PC-3 (cell line): ENCODE measurements at regions not wholly inside any gene's neighbourhood (a gene's known extent, or its start where the extent isn't known, plus 50 kb on each side); places are given as distances from the start of the nearest gene placed in this dataset.

Experiments
- ATAC-seq: fragments of 200-7000 bp; cut with Tn5 transposase; 2 replicates; pipeline ENCODE4 v1.9.1; 2020; ENCODE audit warnings: mild to moderate bottlenecking, moderate library complexity
- BruUV-seq: library from RNA; stranded (reverse); fragments of 400-500 nt; replicated peaks from 2 replicates; lab custom pipeline; 2021; lab: Mats Ljungman, UMichigan
- CTCF ChIA-PET: fragments of 300-600 bp; sonication (Branson Sonifier 250); formaldehyde crosslinking; loops from one replicate; lab custom pipeline; 2022; ENCODE audit warnings: antibody characterized with exemption; lab: Charles Lee
- POLR2A ChIA-PET: fragments of 300-600 bp; sonication (Branson Sonifier 250); formaldehyde crosslinking; loops from one replicate; lab custom pipeline; 2022; ENCODE audit warnings: antibody characterized with exemption; ENCODE audit not compliant: unreplicated experiment; lab: Charles Lee
- DNase-seq: peaks from one replicate; pipeline ENCODE4 v3.0.0-alpha.2; 2015
- H2AFZ ChIP-seq: fragments of 300-600 bp; sonication (generic); 2 replicates; pipeline ENCODE4 v1.6.0; 2016; ENCODE audit warnings: antibody characterized with exemption, low read length
- H3F3A ChIP-seq: fragments of 300-600 bp; sonication (generic); one replicate; pipeline ENCODE4 v1.6.0; 2017; ENCODE audit warnings: antibody characterized with exemption, low read length, control low read depth, mild to moderate bottlenecking; ENCODE audit not compliant: unreplicated experiment
- H3K27ac ChIP-seq: fragments of 300-600 bp; sonication (generic); 2 replicates; pipeline ENCODE4 v1.5.1; 2016; ENCODE audit warnings: mild to moderate bottlenecking, low read length
- H3K27me3 ChIP-seq: fragments of 300-600 bp; sonication (generic); 2 replicates; pipeline ENCODE4 v1.6.1; 2016; ENCODE audit warnings: low read length, mixed read lengths
- H3K36me3 ChIP-seq: fragments of 300-600 bp; sonication (generic); 2 replicates; pipeline ENCODE4 v1.6.1; 2016; ENCODE audit warnings: low read depth, mixed run types, low read length, mixed read lengths
- H3K4me1 ChIP-seq: fragments of 300-600 bp; sonication (generic); 2 replicates; pipeline ENCODE4 v1.5.1; 2016; ENCODE audit warnings: low read length; ENCODE audit not compliant: insufficient read depth
- H3K4me2 ChIP-seq: fragments of 300-600 bp; sonication (generic); 2 replicates; pipeline ENCODE4 v1.6.0; 2016; ENCODE audit warnings: low read length
- H3K4me3 ChIP-seq: fragments of 300-600 bp; sonication (generic); 2 replicates; pipeline ENCODE4 v1.5.1; 2016; ENCODE audit warnings: mild to moderate bottlenecking, low read length, mixed read lengths
- H3K79me2 ChIP-seq: fragments of 300-600 bp; sonication (generic); 2 replicates; pipeline ENCODE4 v1.6.1; 2017; ENCODE audit warnings: low read length, mixed read lengths
- H3K9ac ChIP-seq: fragments of 300-600 bp; sonication (generic); 2 replicates; pipeline ENCODE4 v1.6.0; 2016; ENCODE audit warnings: mild to moderate bottlenecking, low read length
- H3K9me2 ChIP-seq: fragments of 300-600 bp; sonication (generic); replicated peaks from 2 replicates; pipeline ENCODE4 v1.6.1; 2016; ENCODE audit warnings: mixed run types, low read length, mixed read lengths
- H3K9me3 ChIP-seq: fragments of 300-600 bp; sonication (generic); 2 replicates; pipeline ENCODE4 v1.6.1; 2016; ENCODE audit warnings: low read length, mixed read lengths
- H4K20me1 ChIP-seq: fragments of 300-600 bp; sonication (generic); 2 replicates; pipeline ENCODE4 v1.6.1; 2016; ENCODE audit warnings: low read length, mixed read lengths
- EZH2 ChIP-seq: fragments of 300-600 bp; sonication (generic); IDR thresholded peaks from one replicate; pipeline ENCODE4 v1.6.1; 2017; ENCODE audit warnings: antibody characterized with exemption, mild to moderate bottlenecking, low read length; ENCODE audit not compliant: unreplicated experiment
- EZH2phosphoT487 ChIP-seq: fragments of 300-600 bp; sonication (generic); IDR thresholded peaks from 2 replicates; pipeline ENCODE4 v1.6.1; 2018; ENCODE audit warnings: mild to moderate bottlenecking, antibody characterized with exemption, low read length, borderline replicate concordance
- intact Hi-C: fragments of 100-400 bp; cut with micrococcal nuclease; formaldehyde crosslinking; loops from 2 replicates; pipeline ENCODE4 v1.9.0; 2023
- TF ChIP-seq, protein P1 (sequence below): fragments of 300-600 bp; sonication (generic); conservative IDR thresholded peaks from 2 replicates; pipeline ENCODE4 v1.5.1; 2017; ENCODE audit warnings: antibody characterized with exemption, low read depth, mild to moderate bottlenecking, low read length

DNA sequence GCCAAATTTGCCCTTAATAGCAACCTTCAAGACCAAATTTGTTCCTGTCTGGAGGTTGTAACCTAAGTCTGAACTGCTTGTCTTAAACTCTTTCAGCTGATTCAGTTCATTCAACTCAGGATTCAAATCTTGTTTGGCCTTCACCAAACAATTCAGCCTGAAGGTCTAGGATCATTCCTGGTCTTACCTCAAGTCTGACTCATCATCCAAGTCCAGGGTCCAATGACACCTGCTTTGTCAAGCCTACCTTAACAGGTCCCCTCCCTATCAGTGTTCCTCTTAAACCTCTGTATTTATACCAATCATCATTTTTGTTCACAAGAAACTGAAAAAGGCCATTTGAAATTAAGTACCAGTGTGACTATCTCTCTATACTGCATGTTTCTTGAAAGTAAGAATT lies 237.8 kb downstream of the PPP1R2C start:
- no peak overlapping the region for H2AFZ ChIP-seq
- intact Hi-C loops = no loop called here
- H3K27me3 ChIP-seq = no peaks in the 10 kb centered on the region
- H3K9ac ChIP-seq = no peak overlapping the region
- no peaks in the 10 kb centered on the region for H3K9me3 ChIP-seq
- no TSS peak for BruUV-seq
- ChIA-PET CTCF (no interaction called here), POLR2A (no interaction called here)
- DNase-seq (no peak), ATAC-seq (no peak)
- no peak overlapping the region for H3K4me2 ChIP-seq
- no peaks in the 10 kb centered on the region for H3K4me1 ChIP-seq
- no peaks in the 10 kb centered on the region for H3F3A ChIP-seq
- H3K36me3 ChIP-seq = no peaks in the 10 kb centered on the region
- no peaks in the 10 kb centered on the region for H3K9me2 ChIP-seq
- H4K20me1 ChIP-seq = no peaks in the 10 kb centered on the region
- no peak overlapping the region for H3K4me3 ChIP-seq
- H3K27ac ChIP-seq = no peak overlapping the region
- TF ChIP-seq, protein P1, sequence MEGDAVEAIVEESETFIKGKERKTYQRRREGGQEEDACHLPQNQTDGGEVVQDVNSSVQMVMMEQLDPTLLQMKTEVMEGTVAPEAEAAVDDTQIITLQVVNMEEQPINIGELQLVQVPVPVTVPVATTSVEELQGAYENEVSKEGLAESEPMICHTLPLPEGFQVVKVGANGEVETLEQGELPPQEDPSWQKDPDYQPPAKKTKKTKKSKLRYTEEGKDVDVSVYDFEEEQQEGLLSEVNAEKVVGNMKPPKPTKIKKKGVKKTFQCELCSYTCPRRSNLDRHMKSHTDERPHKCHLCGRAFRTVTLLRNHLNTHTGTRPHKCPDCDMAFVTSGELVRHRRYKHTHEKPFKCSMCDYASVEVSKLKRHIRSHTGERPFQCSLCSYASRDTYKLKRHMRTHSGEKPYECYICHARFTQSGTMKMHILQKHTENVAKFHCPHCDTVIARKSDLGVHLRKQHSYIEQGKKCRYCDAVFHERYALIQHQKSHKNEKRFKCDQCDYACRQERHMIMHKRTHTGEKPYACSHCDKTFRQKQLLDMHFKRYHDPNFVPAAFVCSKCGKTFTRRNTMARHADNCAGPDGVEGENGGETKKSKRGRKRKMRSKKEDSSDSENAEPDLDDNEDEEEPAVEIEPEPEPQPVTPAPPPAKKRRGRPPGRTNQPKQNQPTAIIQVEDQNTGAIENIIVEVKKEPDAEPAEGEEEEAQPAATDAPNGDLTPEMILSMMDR = no peak
- TF ChIP-seq EZH2phosphoT487 (no peak), EZH2 (no peak)
- H3K79me2 ChIP-seq = no peaks in the 10 kb centered on the region

DNA sequence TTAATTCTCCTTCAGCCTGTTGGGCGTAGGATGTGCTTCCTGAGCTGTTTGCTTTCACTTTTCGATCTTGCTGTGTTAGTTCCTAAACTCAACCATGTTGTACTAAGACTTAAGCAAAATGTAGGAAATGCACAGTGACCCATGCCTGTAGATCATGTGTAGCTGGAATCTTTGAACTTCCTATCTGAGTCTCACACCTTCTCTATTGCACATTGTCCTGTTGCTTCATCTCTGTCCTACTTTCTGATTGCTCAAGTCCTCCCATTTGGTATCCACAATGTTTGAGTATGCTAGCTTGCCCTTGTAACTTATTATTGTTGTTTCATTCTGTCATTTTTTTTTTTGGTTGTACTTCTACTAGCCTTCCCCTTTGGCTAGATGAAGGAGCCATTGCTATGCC lies 239.6 kb downstream of the PPP1R2C start:
- Histone ChIP-seq H3K9me3 (no peaks in the 10 kb centered on the region), H3K4me3 (no peak overlapping the region), H3K36me3 (no peaks in the 10 kb centered on the region), H3K4me2 (no peak overlapping the region), H3F3A (no peaks in the 10 kb centered on the region), H3K4me1 (no peaks in the 10 kb centered on the region), H3K27ac (no peak overlapping the region), H3K9ac (no peak overlapping the region), H4K20me1 (no peaks in the 10 kb centered on the region), H3K27me3 (no peaks in the 10 kb centered on the region), H3K9me2 (no peaks in the 10 kb centered on the region), H3K79me2 (no peaks in the 10 kb centered on the region), H2AFZ (no peak overlapping the region)
- CTCF ChIA-PET = no interaction called here
- intact Hi-C loops = no loop called here
- TF ChIP-seq, protein P1 = no peak
- TF ChIP-seq EZH2phosphoT487 = no peak
- no peak for TF ChIP-seq EZH2
- POLR2A ChIA-PET = no interaction called here
- ATAC-seq (no peak), DNase-seq (no peak)
- no TSS peak for BruUV-seq

DNA sequence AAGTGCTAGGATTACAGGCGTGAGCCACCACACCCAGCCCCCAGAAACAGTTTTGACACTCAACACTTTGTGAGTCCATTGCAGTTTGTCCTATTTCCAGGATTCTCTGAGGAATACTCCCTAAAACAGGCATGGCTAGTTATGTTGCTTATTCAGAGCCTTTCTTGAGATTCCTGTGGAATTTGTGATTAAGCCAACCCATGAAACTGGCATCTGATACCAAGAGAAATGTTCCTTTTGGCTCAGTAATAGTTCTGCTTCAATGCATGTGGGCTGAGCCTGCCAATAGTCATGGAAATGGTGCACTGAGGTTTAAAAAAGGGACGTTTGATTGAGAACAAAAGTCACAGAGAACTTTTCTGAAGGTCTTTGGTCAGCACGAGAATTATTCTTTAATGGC lies 241.7 kb downstream of the PPP1R2C start:
- POLR2A ChIA-PET = no interaction called here
- no peaks in the 10 kb centered on the region for H3F3A ChIP-seq
- no peaks in the 10 kb centered on the region for H3K9me2 ChIP-seq
- H3K9me3 ChIP-seq = no peaks in the 10 kb centered on the region
- ATAC-seq (no peak), DNase-seq (no peak)
- H3K4me3 ChIP-seq = no peak overlapping the region
- no TSS peak for BruUV-seq
- TF ChIP-seq EZH2phosphoT487 = no peak
- TF ChIP-seq EZH2 = no peak
- TF ChIP-seq, protein P1 = no peak
- CTCF ChIA-PET = no interaction called here
- no peaks in the 10 kb centered on the region for H3K79me2 ChIP-seq
- H2AFZ ChIP-seq = no peak overlapping the region
- H3K36me3 ChIP-seq = no peaks in the 10 kb centered on the region
- H3K4me1 ChIP-seq = no peaks in the 10 kb centered on the region
- no peak overlapping the region for H3K27ac ChIP-seq
- no peak overlapping the region for H3K4me2 ChIP-seq
- no peak overlapping the region for H3K9ac ChIP-seq
- no peaks in the 10 kb centered on the region for H4K20me1 ChIP-seq
- intact Hi-C loops = no loop called here
- no peaks in the 10 kb centered on the region for H3K27me3 ChIP-seq
